H1 (cell line): ENCODE measurements at regions not wholly inside any gene's neighbourhood (a gene's known extent, or its start where the extent isn't known, plus 50 kb on each side); places are given as distances from the start of the nearest gene placed in this dataset.

ENCODE experiments used
- CTCF ChIA-PET: fragments of 300-600 bp; sonication (Branson Sonifier 250); formaldehyde crosslinking; loops from one replicate; lab custom pipeline; 2021; ENCODE audit not compliant: partially characterized antibody; lab: Charles Lee
- POLR2A ChIA-PET: fragments of 300-600 bp; sonication (Branson Sonifier 250); formaldehyde crosslinking; loops from one replicate; lab custom pipeline; 2021; ENCODE audit warnings: inconsistent platforms; ENCODE audit not compliant: partially characterized antibody; lab: Charles Lee
- DNase-seq, 2 experiments: peaks; one replicate each; pipeline versions ENCODE4 v3.0.0 to v3.0.0-alpha.2; 2010 to 2022; ENCODE audit warnings: low spot score in 2 of 2, low read depth in 1 of 2, mixed read lengths in 1 of 2
- FAIRE-seq: peaks from 2 replicates; lab custom pipeline; 2011; peaks lifted over from hg19 to GRCh38; lab: Jason Lieb, UNC
- H2AFZ ChIP-seq: 2 replicates; pipeline ENCODE4 v1.8.1; 2012; ENCODE audit warnings: low read length, inconsistent platforms
- H2AK5ac ChIP-seq: 2 replicates; pipeline ENCODE4 v1.6.1; 2013; ENCODE audit warnings: low read depth, low read length
- H2BK120ac ChIP-seq: replicated peaks from 2 replicates; pipeline ENCODE3; 2013; ENCODE audit warnings: low read depth, low read length, inconsistent platforms
- H2BK12ac ChIP-seq: 2 replicates; pipeline ENCODE4 v1.6.1; 2013; ENCODE audit warnings: low read depth, low read length
- H2BK15ac ChIP-seq: 2 replicates; pipeline ENCODE4 v1.6.1; 2013; ENCODE audit warnings: low read length
- H2BK20ac ChIP-seq: 2 replicates; pipeline ENCODE4 v1.6.1; 2013; ENCODE audit warnings: low read length
- H2BK5ac ChIP-seq: 2 replicates; pipeline ENCODE4 v1.6.1; 2013; ENCODE audit warnings: low read depth, low read length
- H3K14ac ChIP-seq: 2 replicates; pipeline ENCODE4 v1.6.1; 2013; ENCODE audit warnings: inconsistent platforms; ENCODE audit not compliant: insufficient read length
- H3K18ac ChIP-seq: 2 replicates; pipeline ENCODE4 v1.6.1; 2013; ENCODE audit warnings: low read length; ENCODE audit errors: extremely low read depth
- H3K23ac ChIP-seq: 2 replicates; pipeline ENCODE4 v1.6.1; 2013; ENCODE audit warnings: inconsistent platforms; ENCODE audit not compliant: insufficient read length
- H3K23me2 ChIP-seq: 2 replicates; pipeline ENCODE4 v1.6.1; 2013; ENCODE audit warnings: low read depth, low read length
- H3K27ac ChIP-seq: 2 replicates; pipeline ENCODE4 v1.6.1; 2011; ENCODE audit warnings: low read depth, low read length, inconsistent platforms
- H3K27me3 ChIP-seq, 4 experiments: replicated peaks in 1 of 4; 1 replicate in 1 of 4; 2 replicates in 3 of 4; pipeline versions ENCODE4 v1.6.1 to v1.8.1; 2011 to 2013; ENCODE audit warnings: low read length in 3 of 4, mild to moderate bottlenecking in 3 of 4, inconsistent platforms in 2 of 4, mixed read lengths in 2 of 4, moderate library complexity in 1 of 4; ENCODE audit not compliant: control insufficient read depth in 3 of 4, insufficient read depth in 3 of 4; ENCODE audit errors: extremely low read depth in 1 of 4
- H3K36me3 ChIP-seq, 4 experiments: 2 replicates each; pipeline versions ENCODE4 v1.6.1 to v1.8.1; 2011 to 2013; ENCODE audit warnings: mild to moderate bottlenecking in 4 of 4, low read length in 3 of 4, moderate library complexity in 2 of 4, control low read depth in 1 of 4, inconsistent platforms in 1 of 4; ENCODE audit not compliant: insufficient read depth in 4 of 4, control insufficient read depth in 2 of 4
- H3K4ac ChIP-seq: replicated peaks from 2 replicates; pipeline ENCODE3; 2013; ENCODE audit warnings: low read length, low read depth, mixed read lengths, inconsistent platforms; ENCODE audit not compliant: insufficient read length
- H3K4me1 ChIP-seq, 4 experiments: replicated peaks in 1 of 4; 1 replicate in 1 of 4; 2 replicates in 3 of 4; pipeline versions ENCODE4 v1.6.1 to v1.8.1; 2011 to 2013; ENCODE audit warnings: low read length in 3 of 4, inconsistent platforms in 2 of 4, mixed read lengths in 1 of 4; ENCODE audit not compliant: insufficient read depth in 4 of 4, control insufficient read depth in 3 of 4
- H3K4me2 ChIP-seq, 2 experiments: 2 replicates each; pipeline versions ENCODE4 v1.6.1 to v1.8.1; 2011 to 2013; ENCODE audit warnings: low read depth in 2 of 2, low read length in 2 of 2, control low read depth in 1 of 2, inconsistent platforms in 1 of 2, mild to moderate bottlenecking in 1 of 2; ENCODE audit not compliant: insufficient read depth in 1 of 2
- H3K4me3 ChIP-seq, 4 experiments: fragments of 200-600, 300-600 bp in 1 of 4; sonication (generic), shearing (Covaris generic), sonication (Bioruptor Twin) in 1 of 4; 2 replicates each; pipeline versions ENCODE4 v1.5.1 to v1.8.1; 2011 to 2016; ENCODE audit warnings: low read length in 4 of 4, low read depth in 3 of 4, control low read depth in 2 of 4, inconsistent platforms in 2 of 4, mild to moderate bottlenecking in 2 of 4, mixed read lengths in 1 of 4, moderate library complexity in 1 of 4; ENCODE audit not compliant: insufficient read depth in 2 of 4; ENCODE audit errors: extremely low read depth in 1 of 4
- H3K56ac ChIP-seq: replicated peaks from 2 replicates; pipeline ENCODE3; 2013; ENCODE audit warnings: low read depth, mild to moderate bottlenecking, mixed read lengths, low read length, inconsistent platforms; ENCODE audit not compliant: insufficient read length
- H3K79me1 ChIP-seq: 2 replicates; pipeline ENCODE4 v1.6.1; 2013; ENCODE audit warnings: low read depth, low read length, control low read depth
- H3K79me2 ChIP-seq, 2 experiments: 2 replicates each; pipeline versions ENCODE4 v1.6.1 to v1.8.1; 2012 to 2013; ENCODE audit warnings: low read length in 2 of 2, mild to moderate bottlenecking in 2 of 2, inconsistent platforms in 1 of 2; ENCODE audit not compliant: insufficient read depth in 2 of 2, control insufficient read depth in 1 of 2
- H3K9ac ChIP-seq, 4 experiments: replicated peaks in 1 of 4; 1 replicate in 1 of 4; 2 replicates in 3 of 4; pipeline versions ENCODE4 v1.6.1 to v1.8.1; 2011 to 2013; ENCODE audit warnings: low read depth in 3 of 4, low read length in 3 of 4, control low read depth in 2 of 4, mild to moderate bottlenecking in 2 of 4, moderate library complexity in 2 of 4, inconsistent platforms in 1 of 4; ENCODE audit errors: extremely low read depth in 1 of 4
- H3K9me3 ChIP-seq, 2 experiments: 2 replicates each; pipeline versions ENCODE4 v1.6.1 to v1.8.1; 2012 to 2013; ENCODE audit warnings: mild to moderate bottlenecking in 2 of 2, moderate library complexity in 2 of 2, control low read depth in 1 of 2, inconsistent platforms in 1 of 2, low read depth in 1 of 2, low read length in 1 of 2, mixed read lengths in 1 of 2; ENCODE audit not compliant: insufficient read depth in 2 of 2
- H4K20me1 ChIP-seq, 2 experiments: replicated peaks in 1 of 2; 2 replicates each; pipeline versions ENCODE3 to v1.8.1; 2011 to 2013; ENCODE audit warnings: inconsistent platforms in 2 of 2, low read length in 2 of 2, mild to moderate bottlenecking in 1 of 2; ENCODE audit not compliant: insufficient read depth in 2 of 2, control insufficient read depth in 1 of 2
- H4K5ac ChIP-seq: 2 replicates; pipeline ENCODE4 v1.6.1; 2013; ENCODE audit warnings: low read length, low read depth, mixed read lengths, inconsistent platforms; ENCODE audit not compliant: insufficient read length
- H4K8ac ChIP-seq: 2 replicates; pipeline ENCODE4 v1.8.0; 2013; ENCODE audit warnings: mild to moderate bottlenecking, moderate library complexity, low read length, inconsistent platforms; ENCODE audit not compliant: insufficient read depth; ENCODE audit errors: extremely low read depth
- H4K91ac ChIP-seq: replicated peaks from 2 replicates; pipeline ENCODE3; 2013; ENCODE audit warnings: low read length, mixed read lengths, inconsistent platforms; ENCODE audit not compliant: insufficient read length
- CREB1 ChIP-seq: IDR thresholded peaks from 2 replicates; pipeline ENCODE4 v1.6.1; 2012; ENCODE audit warnings: inconsistent platforms
- E2F6 ChIP-seq: IDR thresholded peaks from 2 replicates; pipeline ENCODE4 v1.6.1; 2012; ENCODE audit warnings: inconsistent platforms
- EZH2 ChIP-seq: fragments of 200-600 bp; sonication (generic); IDR thresholded peaks from 2 replicates; pipeline ENCODE4 v1.7.1; 2012; ENCODE audit warnings: low read depth, mild to moderate bottlenecking, moderate library complexity, low read length, inconsistent platforms; ENCODE audit not compliant: severe bottlenecking
- KDM1A ChIP-seq: fragments of 200-600, 300-600 bp; sonication (generic); IDR thresholded peaks from 2 replicates; pipeline ENCODE4 v1.7.1; 2016; ENCODE audit warnings: mild to moderate bottlenecking, low read length, borderline replicate concordance
- KDM4A ChIP-seq: IDR thresholded peaks from one replicate; pipeline ENCODE4 v1.7.1; 2012; ENCODE audit warnings: low read depth, mild to moderate bottlenecking, moderate library complexity, low read length, inconsistent platforms; ENCODE audit not compliant: severe bottlenecking
- NANOG ChIP-seq: IDR thresholded peaks from 2 replicates; pipeline ENCODE4 v1.6.1; 2011; ENCODE audit warnings: low read length, low read depth, mild to moderate bottlenecking, inconsistent platforms; ENCODE audit not compliant: insufficient read depth, poor library complexity, severe bottlenecking
- NRF1 ChIP-seq: IDR thresholded peaks from 2 replicates; pipeline ENCODE4 v1.6.1; 2011; ENCODE audit warnings: mild to moderate bottlenecking, low read depth, low read length, improper control_type of control experiment
- POU5F1 ChIP-seq: IDR thresholded peaks from 2 replicates; pipeline ENCODE4 v1.6.1; 2011; ENCODE audit warnings: low read depth, mild to moderate bottlenecking, low read length, moderate library complexity
- RAD21 ChIP-seq, 2 experiments: IDR thresholded peaks in 1 of 2; conservative IDR thresholded peaks in 1 of 2; 2 replicates each; pipeline ENCODE4 v1.6.1; 2011; ENCODE audit warnings: low read depth in 2 of 2, low read length in 2 of 2, improper control_type of control experiment in 1 of 2, inconsistent platforms in 1 of 2, mild to moderate bottlenecking in 1 of 2, moderate library complexity in 1 of 2
- SIN3A ChIP-seq, 2 experiments: IDR thresholded peaks in 1 of 2; conservative IDR thresholded peaks in 1 of 2; 2 replicates each; pipeline ENCODE4 v1.6.1; 2011 to 2012; ENCODE audit warnings: low read length in 2 of 2, improper control_type of control experiment in 1 of 2, low read depth in 1 of 2, mild to moderate bottlenecking in 1 of 2
- SP1 ChIP-seq: IDR thresholded peaks from 2 replicates; pipeline ENCODE4 v1.6.1; 2011; ENCODE audit warnings: low read depth, low read length
- TCF12 ChIP-seq: IDR thresholded peaks from 2 replicates; pipeline ENCODE4 v1.6.1; 2011; ENCODE audit warnings: low read depth, mild to moderate bottlenecking, low read length
- USF2 ChIP-seq: IDR thresholded peaks from 2 replicates; pipeline ENCODE4 v1.6.1; 2011; ENCODE audit warnings: low read length, improper control_type of control experiment
- WGBS, 2 experiments: shearing (Covaris generic) in 1 of 2; methylation state at CpG; one replicate each; pipeline versions ENCODE4 v1.1.6 to v1.1.7; 2013 to 2015; ENCODE audit warnings: low lambda C conversion rate in 2 of 2, mixed read lengths in 2 of 2, inconsistent platforms in 1 of 2, low coverage in 1 of 2, missing lambda C conversion rate in 1 of 2; ENCODE audit not compliant: insufficient replicate concordance in 2 of 2, insufficient coverage in 1 of 2, insufficient read length in 1 of 2; ENCODE audit errors: extremely low coverage in 1 of 2, missing lambda C conversion rate in 1 of 2; 5-methylcytosine and 5-hydroxymethylcytosine counted together

- no peak overlapping the region for H3K27ac ChIP-seq
- no peak for FAIRE-seq
- no peaks in the 10 kb centered on the region for H3K9me3 ChIP-seq
- no peak overlapping the region for H2AFZ ChIP-seq
- no peak overlapping the region for H4K8ac ChIP-seq
- DNase-seq = no peak
- no peak overlapping the region for H3K9ac ChIP-seq
- no peaks in the 10 kb centered on the region for H3K79me2 ChIP-seq
- no peaks in the 10 kb centered on the region for H3K23me2 ChIP-seq
- no peak overlapping the region for H3K23ac ChIP-seq
- H3K4me3 ChIP-seq = no peak overlapping the region
- H3K27me3 ChIP-seq = no peaks in the 10 kb centered on the region
- H2BK20ac ChIP-seq = no peak overlapping the region
- no peak overlapping the region for H3K4ac ChIP-seq
- no peak overlapping the region for H2BK120ac ChIP-seq
- H3K14ac ChIP-seq = no peak overlapping the region
- no peaks in the 10 kb centered on the region for H4K20me1 ChIP-seq
- WGBS, 2 experiments = 87% methylated on average over 3 of the region's 3 CpGs; no CpG with 5 or more reads in 1 of the 2 experiments
- H3K4me1 ChIP-seq = no peaks in the 10 kb centered on the region
- no peak overlapping the region for H4K5ac ChIP-seq
- no peak overlapping the region for H3K56ac ChIP-seq
- no peaks in the 10 kb centered on the region for H3K36me3 ChIP-seq
- no peak overlapping the region for H2BK5ac ChIP-seq
- H3K4me2 ChIP-seq = no peak overlapping the region
- no peak overlapping the region for H2AK5ac ChIP-seq
- H4K91ac ChIP-seq = no peak overlapping the region
- POLR2A ChIA-PET = no interaction called here
- H2BK12ac ChIP-seq = no peak overlapping the region
- no peaks in the 10 kb centered on the region; the same call in 1 of the 2 replicates for H3K79me1 ChIP-seq
- no peak overlapping the region for H2BK15ac ChIP-seq
- H3K18ac ChIP-seq = no peak overlapping the region
- CTCF ChIA-PET = interaction anchor here (0.6 to 2.1 kb wide), 4 partner anchors 14 to 296 kb away, joined by 3 to 5 read pairs (median 3); no protein-coding TSS in a partner anchor
- no peak for TF ChIP-seq KDM4A
- no peak for TF ChIP-seq USF2
- no peak for TF ChIP-seq EZH2
- no peak for TF ChIP-seq NANOG
- TF ChIP-seq CREB1 = no peak
- no peak for TF ChIP-seq RAD21 (IDR thresholded peaks at IDR 0.05 in 1 of 2, conservative IDR thresholded peaks at IDR 0.05 in 1 of 2; ENCODE audit: low read depth in 2 of 2, low read length in 2 of 2)
- TF ChIP-seq SP1 = no peak
- TF ChIP-seq NRF1 = no peak
- no peak for TF ChIP-seq E2F6
- TF ChIP-seq SIN3A (conservative IDR thresholded peaks at IDR 0.05 in 1 of 2, IDR thresholded peaks at IDR 0.05 in 1 of 2; ENCODE audit: low read depth in 1 of 2, low read length in 2 of 2) = no peak
- no peak for TF ChIP-seq POU5F1
- no peak for TF ChIP-seq TCF12
- TF ChIP-seq KDM1A = no peak
Observed at GRCh38 chr15:62619526-62619925, 423.0 kb upstream of the TPM1 start.
